A204.1 (cell line): ENCODE measurements at regions not wholly inside any gene's neighbourhood (a gene's known extent, or its start where the extent isn't known, plus 50 kb on each side); places are given as distances from the start of the nearest gene placed in this dataset.

Source experiments
- FAIRE-seq: peaks from 2 replicates; lab custom pipeline; 2012; peaks lifted over from hg19 to GRCh38; lab: Jason Lieb, UNC

DNA sequence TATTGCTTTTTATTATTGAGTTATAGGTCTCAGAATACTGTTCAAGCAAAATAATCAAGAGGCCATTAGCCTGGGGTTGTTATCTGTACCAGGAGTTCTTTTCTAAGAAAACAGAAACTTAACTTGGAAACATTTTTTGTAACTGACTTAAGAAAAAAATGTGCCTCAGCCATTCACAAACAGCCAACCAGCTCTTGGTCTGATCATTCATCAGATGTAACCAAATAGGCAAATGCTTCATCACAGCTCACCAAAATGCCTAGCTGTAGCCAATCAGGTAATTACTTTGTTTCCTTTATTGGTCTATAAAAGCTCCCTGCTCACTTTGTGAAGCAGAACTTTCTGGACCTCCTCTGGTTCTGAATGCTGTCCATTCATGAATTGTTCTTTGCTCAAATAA is 387.7 kb downstream of the FAT4 start:
- FAIRE-seq: no peak

- no peak for FAIRE-seq
Measured at GRCh38 chr4:125703443-125703842, 388.7 kb downstream of the FAT4 start.

GRCh38 chr4:125704726-125705125 is 390.0 kb downstream of the FAT4 start:
- no peak for FAIRE-seq

DNA sequence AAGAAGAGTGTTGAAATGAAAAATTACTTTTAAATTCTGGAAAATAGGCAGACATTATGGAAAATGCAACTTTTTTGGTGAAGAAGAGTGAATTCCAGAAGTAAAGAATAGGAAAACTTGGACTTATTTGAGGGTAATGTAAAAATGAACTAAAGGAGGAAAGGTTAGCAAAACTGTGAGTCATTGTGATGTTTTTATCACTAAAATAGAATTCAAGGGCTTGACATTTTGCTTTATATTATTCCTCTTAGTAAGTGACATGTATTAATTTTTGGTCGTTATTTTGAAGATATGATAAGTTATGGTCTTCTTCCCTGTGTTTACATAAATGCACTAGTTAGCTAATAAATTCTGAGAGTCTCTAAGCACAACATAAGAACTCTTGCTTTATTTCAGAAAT is 390.9 kb downstream of the FAT4 start:
- FAIRE-seq: no peak

GRCh38 chr4:125707397-125707796 is 392.6 kb downstream of the FAT4 start:
- no peak for FAIRE-seq

GRCh38 chr4:125710766-125711165 is 396.0 kb downstream of the FAT4 start:
- no peak for FAIRE-seq

DNA sequence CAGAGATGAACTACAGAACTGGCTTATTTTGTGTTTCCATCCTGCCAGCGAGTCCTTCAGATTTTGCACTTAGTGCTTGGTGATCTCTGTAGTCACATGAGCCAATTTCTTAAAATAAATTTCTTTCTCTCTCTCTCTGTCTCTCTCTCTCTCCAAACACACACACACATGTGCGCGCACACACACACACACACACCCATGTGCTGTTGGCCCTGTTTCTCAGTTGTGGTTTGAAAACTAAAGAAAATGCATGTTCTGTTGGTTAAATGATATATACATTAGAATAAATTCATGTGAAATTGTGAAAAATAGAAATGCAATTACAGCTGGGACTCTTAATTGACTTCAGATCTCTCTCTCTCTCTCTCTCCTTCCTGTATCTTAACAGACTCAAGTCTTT is 399.3 kb downstream of the FAT4 start:
- FAIRE-seq: no peak

DNA sequence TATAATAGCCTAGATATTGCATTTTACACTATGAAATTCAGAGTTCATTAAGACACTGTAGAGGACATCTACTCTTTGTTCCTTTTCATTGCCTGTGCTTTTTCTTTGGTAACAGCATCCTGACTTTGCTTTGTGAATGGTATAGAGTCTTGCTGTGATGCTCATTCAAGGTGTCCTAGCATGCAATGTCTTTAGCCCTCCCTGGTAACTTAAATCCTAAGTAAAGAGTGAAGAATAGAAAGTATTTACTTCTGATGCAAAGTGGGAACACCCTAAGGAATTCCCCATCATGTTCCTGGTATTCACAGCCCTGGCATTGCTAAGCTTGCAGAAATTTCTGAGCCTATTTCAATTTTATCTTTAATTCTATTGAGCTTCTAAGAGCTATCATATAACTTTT is 400.1 kb downstream of the FAT4 start:
- FAIRE-seq: no peak

GRCh38 chr4:125719987-125720386 is 405.2 kb downstream of the FAT4 start:
- no peak for FAIRE-seq

GRCh38 chr4:125722009-125722408 is 407.3 kb downstream of the FAT4 start:
- FAIRE-seq: no peak

DNA sequence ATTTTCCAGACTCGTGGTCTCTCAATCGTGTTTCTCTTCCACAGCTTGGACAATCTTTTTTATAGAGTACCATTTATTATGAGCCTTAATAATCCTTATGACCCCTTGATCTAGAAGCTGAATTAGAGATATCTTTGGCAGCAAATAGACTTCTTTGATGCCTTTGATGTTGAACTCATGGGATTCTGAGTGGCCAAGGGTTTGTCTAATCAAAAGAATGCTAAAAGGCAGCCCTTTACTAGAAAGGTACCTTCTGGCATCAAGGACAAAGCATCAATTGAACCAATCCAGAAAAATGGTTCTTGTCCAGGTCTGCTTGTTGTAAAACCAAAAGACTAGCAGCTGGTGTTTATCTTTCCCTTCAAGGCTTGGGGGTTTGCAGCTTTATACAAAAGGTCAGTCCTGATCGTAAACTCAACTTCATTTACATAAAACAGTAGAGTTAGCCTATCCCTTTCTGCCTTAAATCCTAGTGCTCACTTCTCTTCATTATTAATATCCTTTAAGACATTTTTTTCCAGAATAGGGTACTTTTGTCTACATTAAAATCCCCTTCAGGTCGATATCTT is 411.3 kb downstream of the FAT4 start:
- no peak for FAIRE-seq

- no peak for FAIRE-seq
Measured at GRCh38 chr4:125727931-125728330, 413.2 kb downstream of the FAT4 start.

- no peak for FAIRE-seq
Measured at GRCh38 chr4:125728568-125728967, 413.8 kb downstream of the FAT4 start.

GRCh38 chr4:125729171-125729570 is 414.4 kb downstream of the FAT4 start:
- no peak for FAIRE-seq

GRCh38 chr4:125732632-125733031 is 417.9 kb downstream of the FAT4 start:
- FAIRE-seq: no peak

DNA sequence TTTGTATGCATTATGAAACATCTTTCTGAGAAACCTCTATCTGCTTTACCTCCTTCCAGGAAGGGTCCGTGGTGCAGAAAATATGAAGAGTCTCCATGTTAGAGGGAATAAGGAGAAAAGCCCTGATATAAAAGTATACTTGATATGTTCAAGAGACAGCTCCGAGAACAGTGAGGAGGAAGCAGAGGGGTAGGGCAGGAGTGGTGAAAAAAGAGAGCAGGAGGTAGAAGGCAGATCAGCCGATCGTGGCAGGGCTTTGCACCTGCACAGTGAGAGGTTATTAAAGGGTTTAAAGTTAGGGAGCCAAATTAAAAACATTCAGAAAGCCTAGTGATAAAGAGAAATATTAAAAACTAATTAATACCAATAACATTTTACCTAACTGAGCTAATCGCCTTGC is 419.7 kb downstream of the FAT4 start:
- no peak for FAIRE-seq

DNA sequence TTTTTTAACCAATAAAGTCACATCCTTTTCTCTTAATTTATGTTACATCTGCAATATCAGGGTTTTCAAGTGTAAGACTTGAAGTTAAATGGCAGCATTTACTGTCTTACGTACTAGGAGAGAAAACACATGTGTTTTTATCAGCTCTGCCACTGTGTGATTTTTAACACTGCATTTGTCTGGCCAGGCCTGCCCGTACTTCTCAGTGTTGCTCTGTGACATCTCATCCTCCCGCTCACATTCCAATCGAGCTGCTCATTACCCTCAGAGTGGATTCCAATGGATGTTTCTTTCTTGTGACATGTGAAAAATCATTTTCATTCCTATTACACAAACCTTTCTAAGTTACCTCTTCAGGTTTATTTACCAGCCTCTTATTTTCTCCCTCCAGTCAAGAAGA is 420.3 kb downstream of the FAT4 start:
- FAIRE-seq: no peak

- FAIRE-seq: no peak
Measured at GRCh38 chr4:125736057-125736456, 421.3 kb downstream of the FAT4 start.

DNA sequence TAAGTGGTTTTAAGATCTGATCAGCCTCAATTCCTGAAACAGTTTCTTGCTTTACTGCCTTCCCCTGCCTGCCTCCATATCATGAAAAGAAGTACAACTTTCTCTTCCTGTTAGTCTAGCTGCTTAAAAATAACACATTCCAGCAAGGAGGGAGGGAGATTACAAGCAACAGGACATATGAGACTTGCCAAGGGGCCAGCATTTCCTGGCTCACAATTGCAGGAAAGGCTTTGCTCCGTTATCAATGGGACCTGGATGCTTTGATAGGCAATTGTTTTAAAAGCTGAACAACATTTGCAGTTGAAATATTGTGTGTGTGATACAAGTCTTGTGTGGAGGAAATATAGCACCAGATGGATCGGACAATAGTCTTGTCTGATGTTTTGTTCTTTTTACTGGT is 425.0 kb downstream of the FAT4 start:
- no peak for FAIRE-seq

GRCh38 chr4:125741825-125742452 is 427.2 kb downstream of the FAT4 start:
- peak; percentile 74 for FAIRE-seq

DNA sequence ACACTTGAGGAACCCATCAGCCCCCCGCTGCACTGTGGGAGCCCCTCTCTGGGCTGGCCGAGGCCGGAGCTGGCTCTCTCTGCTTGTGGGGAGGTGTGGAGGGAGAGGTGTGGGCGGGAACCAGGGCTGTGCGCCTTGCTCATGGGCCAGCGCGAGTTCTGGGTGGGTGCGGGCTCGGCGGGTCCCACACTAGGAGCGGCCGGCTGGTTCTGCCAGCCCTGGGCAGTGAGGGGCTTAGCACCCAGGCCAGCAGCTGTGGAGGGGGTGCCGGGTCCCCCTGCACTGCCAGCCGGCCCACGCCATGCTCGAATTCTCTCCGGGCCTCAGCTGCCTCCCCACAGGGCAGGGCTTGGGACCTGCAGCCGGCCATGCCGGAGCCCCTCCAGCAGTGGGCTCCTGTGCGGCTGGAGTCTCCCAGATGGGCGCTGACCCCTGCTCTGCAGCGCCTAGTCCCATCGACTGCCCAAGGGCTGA is 430.2 kb downstream of the FAT4 start:
- FAIRE-seq: no peak

DNA sequence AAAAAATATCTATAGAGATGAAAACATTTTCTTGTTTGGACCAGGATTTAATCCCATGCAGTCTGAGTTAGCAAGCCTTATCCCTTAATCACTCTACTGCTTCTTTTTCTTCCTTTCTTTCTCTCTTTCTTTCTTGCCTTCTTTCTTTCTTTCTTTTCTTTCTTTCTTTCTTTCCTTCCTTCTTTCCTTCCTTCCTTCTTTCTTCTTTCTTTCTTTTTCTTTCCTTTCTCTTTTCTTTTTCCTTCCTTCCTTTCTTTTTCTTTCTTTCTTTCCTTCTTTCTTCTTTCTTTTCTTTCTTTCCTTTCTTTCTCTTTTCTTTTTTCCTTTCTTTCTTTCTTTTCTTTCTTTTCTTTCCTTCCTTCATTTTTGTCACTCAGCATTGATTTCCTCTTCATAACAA is 434.6 kb downstream of the FAT4 start:
- no peak for FAIRE-seq

DNA sequence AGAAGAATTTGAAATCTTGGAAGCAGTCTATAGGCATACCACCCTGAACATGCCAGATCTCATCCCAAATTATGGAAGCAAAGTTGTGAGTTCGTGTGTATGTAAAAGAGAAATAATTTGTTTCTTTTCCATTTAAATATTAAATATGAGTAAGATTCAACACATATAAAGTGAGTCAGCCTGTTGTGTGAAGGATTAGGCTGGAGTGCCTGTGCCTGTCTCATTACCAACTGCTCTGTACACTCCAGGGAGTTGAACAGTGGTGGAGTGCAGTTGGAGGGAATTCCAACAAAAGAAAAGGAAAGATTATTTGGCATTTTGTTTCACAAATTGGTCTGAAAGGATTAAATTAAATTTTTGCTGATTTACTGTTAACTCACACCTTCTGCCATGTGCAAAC is 435.6 kb downstream of the FAT4 start:
- FAIRE-seq: no peak

- FAIRE-seq: no peak
Measured at GRCh38 chr4:125750828-125751466, 436.2 kb downstream of the FAT4 start.
